GM19438 (cell line): ENCODE measurements at regions not wholly inside any gene's neighbourhood (a gene's known extent, or its start where the extent isn't known, plus 50 kb on each side); places are given as distances from the start of the nearest gene placed in this dataset.
"Not testable (repeated sequence)": the region's sequence is repeated elsewhere in the genome, so short reads cannot be mapped to it uniquely, and the experiment has no call there.

Experiments
- ATAC-seq: cut with Tn5 transposase; IDR thresholded peaks from one replicate; pipeline ENCODE4 v1.9.1; 2021; ENCODE audit warnings: low read depth; ENCODE audit not compliant: unreplicated experiment

- not testable (repeated sequence) for ATAC-seq
Measured at GRCh38 chr3:14272959-14273560, 94.4 kb downstream of the LSM3 start.

GRCh38 chr3:14273901-14274611 lies 95.4 kb downstream of the LSM3 start:
- no peak for ATAC-seq

GRCh38 chr3:14274612-14274936 lies 96.0 kb downstream of the LSM3 start:
- no peak for ATAC-seq

GRCh38 chr3:14274999-14275961 lies 96.7 kb downstream of the LSM3 start:
- no peak for ATAC-seq

GRCh38 chr3:14275962-14276909 lies 97.6 kb downstream of the LSM3 start:
- ATAC-seq, result no peak

GRCh38 chr3:14277557-14277956 lies 98.9 kb downstream of the LSM3 start:
- ATAC-seq, result no peak

GRCh38 chr3:14278265-14278798 lies 99.7 kb downstream of the LSM3 start:
- no peak for ATAC-seq

- no peak for ATAC-seq
Measured at GRCh38 chr3:14278799-14279625, 100.4 kb downstream of the LSM3 start.

GRCh38 chr3:14279626-14280061 lies 101.0 kb downstream of the LSM3 start:
- ATAC-seq, result no peak

- ATAC-seq, result no peak
Measured at GRCh38 chr3:14280326-14280725, 101.7 kb downstream of the LSM3 start.

GRCh38 chr3:14281053-14281452 lies 102.4 kb downstream of the LSM3 start:
- no peak for ATAC-seq

- ATAC-seq, result no peak
Measured at GRCh38 chr3:14282001-14282705, 103.5 kb downstream of the LSM3 start.

GRCh38 chr3:14282706-14283075 lies 104.1 kb downstream of the LSM3 start:
- no peak for ATAC-seq

GRCh38 chr3:14283092-14283812 lies 104.6 kb downstream of the LSM3 start:
- no peak for ATAC-seq

- no peak for ATAC-seq
Measured at GRCh38 chr3:14283813-14284438, 105.3 kb downstream of the LSM3 start.

- no peak for ATAC-seq
Measured at GRCh38 chr3:14284694-14285547, 106.3 kb downstream of the LSM3 start.

GRCh38 chr3:14285548-14285925 lies 106.9 kb downstream of the LSM3 start:
- no peak for ATAC-seq
